MM.1S (cell line): ENCODE measurements at regions not wholly inside any gene's neighbourhood (a gene's known extent, or its start where the extent isn't known, plus 50 kb on each side); places are given as distances from the start of the nearest gene placed in this dataset.

Experiments used
- EZH2 ChIP-seq: fragments of 300-600 bp; sonication (generic); optimal IDR thresholded peaks from 2 replicates; pipeline ENCODE3; 2017; ENCODE audit warnings: low read depth, mild to moderate bottlenecking, antibody characterized with exemption, low read length, mixed read lengths
- EZH2phosphoT487 ChIP-seq: fragments of 300-600 bp; sonication (generic); IDR thresholded peaks from 2 replicates; pipeline ENCODE4 v1.6.1; 2018; ENCODE audit warnings: antibody characterized with exemption, low read length
- TF ChIP-seq, protein P1 (sequence below): fragments of 300-600 bp; sonication (generic); IDR thresholded peaks from 2 replicates; pipeline ENCODE4 v1.5.1; 2016; ENCODE audit warnings: antibody characterized with exemption, low read length, mixed read lengths

DNA sequence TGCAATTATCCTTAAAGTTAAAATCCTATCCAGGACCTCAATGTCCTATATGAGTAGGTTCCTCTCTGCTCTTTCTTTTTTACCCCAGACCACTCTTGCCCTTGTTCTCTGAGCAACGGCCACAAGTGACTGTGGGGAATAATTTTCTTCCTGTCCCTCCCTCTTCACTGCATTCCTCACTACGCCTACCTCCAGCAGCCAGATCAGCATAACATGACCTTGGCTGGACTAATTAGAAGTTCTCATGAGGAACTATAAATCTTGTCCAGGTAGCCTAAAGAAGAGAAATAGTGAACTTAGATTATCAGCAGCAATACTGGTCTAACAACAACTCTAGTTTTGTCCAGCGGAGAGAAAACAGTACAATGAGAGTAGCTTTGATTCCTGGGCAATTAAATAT is 643.8 kb upstream of the KLHL29 start:
- TF ChIP-seq, protein P1, sequence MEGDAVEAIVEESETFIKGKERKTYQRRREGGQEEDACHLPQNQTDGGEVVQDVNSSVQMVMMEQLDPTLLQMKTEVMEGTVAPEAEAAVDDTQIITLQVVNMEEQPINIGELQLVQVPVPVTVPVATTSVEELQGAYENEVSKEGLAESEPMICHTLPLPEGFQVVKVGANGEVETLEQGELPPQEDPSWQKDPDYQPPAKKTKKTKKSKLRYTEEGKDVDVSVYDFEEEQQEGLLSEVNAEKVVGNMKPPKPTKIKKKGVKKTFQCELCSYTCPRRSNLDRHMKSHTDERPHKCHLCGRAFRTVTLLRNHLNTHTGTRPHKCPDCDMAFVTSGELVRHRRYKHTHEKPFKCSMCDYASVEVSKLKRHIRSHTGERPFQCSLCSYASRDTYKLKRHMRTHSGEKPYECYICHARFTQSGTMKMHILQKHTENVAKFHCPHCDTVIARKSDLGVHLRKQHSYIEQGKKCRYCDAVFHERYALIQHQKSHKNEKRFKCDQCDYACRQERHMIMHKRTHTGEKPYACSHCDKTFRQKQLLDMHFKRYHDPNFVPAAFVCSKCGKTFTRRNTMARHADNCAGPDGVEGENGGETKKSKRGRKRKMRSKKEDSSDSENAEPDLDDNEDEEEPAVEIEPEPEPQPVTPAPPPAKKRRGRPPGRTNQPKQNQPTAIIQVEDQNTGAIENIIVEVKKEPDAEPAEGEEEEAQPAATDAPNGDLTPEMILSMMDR, result no peak
- TF ChIP-seq EZH2 (no peak), EZH2phosphoT487 (no peak)
